ENCODE measurements at regions not wholly inside any gene's neighbourhood (a gene's known extent, or its start where the extent isn't known, plus 50 kb on each side); places are given as distances from the start of the nearest gene placed in this dataset.

DNA sequence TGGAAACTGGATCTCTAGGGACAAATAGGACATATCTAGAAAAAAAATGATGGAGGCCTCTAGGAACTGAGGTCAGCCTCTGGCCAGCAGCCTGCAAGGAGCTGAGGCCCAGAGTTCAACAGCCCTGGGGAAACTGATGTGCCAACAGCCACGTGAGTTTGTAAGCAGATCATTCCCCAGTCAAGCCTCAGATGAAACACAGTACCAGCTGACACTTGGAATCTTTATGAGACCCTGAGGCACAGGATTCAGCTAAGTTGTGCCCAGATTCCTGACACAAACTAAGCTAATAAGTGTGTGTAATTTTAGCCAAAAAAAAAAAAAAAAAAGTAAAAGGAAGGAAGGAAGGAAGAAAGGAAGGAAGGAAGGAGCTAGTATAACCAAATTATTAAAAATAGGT, 1059.8 kb upstream of the MAP3K7 start:
- Histone ChIP-seq H3K36me3 (no peaks in the 10 kb centered on the region), H3K4me3 (no peak overlapping the region), H3K27ac (no peak overlapping the region), H3K4me1 (no peaks in the 10 kb centered on the region), H3K27me3 (no peaks in the 10 kb centered on the region), H3K9me3 (no peaks in the 10 kb centered on the region)
- DNase-seq (no peak), ATAC-seq (ENCODE audit: low FRiP score in 2 of 2) (no peak)
- 33 to 53% methylated on average over 1 of the region's 1 CpG for WGBS, 2 donors
- TF ChIP-seq EP300 (IDR thresholded peaks at IDR 0.05) = no peak
- no peak for TF ChIP-seq POLR2AphosphoS5 (IDR thresholded peaks at IDR 0.05)
- TF ChIP-seq, protein P1, sequence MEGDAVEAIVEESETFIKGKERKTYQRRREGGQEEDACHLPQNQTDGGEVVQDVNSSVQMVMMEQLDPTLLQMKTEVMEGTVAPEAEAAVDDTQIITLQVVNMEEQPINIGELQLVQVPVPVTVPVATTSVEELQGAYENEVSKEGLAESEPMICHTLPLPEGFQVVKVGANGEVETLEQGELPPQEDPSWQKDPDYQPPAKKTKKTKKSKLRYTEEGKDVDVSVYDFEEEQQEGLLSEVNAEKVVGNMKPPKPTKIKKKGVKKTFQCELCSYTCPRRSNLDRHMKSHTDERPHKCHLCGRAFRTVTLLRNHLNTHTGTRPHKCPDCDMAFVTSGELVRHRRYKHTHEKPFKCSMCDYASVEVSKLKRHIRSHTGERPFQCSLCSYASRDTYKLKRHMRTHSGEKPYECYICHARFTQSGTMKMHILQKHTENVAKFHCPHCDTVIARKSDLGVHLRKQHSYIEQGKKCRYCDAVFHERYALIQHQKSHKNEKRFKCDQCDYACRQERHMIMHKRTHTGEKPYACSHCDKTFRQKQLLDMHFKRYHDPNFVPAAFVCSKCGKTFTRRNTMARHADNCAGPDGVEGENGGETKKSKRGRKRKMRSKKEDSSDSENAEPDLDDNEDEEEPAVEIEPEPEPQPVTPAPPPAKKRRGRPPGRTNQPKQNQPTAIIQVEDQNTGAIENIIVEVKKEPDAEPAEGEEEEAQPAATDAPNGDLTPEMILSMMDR (IDR thresholded peaks at IDR 0.05) = no peak
- TF ChIP-seq POLR2A (IDR thresholded peaks at IDR 0.05) = no peak

GRCh38 chr6:91645811-91646210, 1058.9 kb upstream of the MAP3K7 start:
- no peak overlapping the region for H3K27ac ChIP-seq
- DNase-seq (no peak), ATAC-seq (ENCODE audit: low FRiP score in 2 of 2) (no peak)
- H3K27me3 ChIP-seq = no peaks in the 10 kb centered on the region
- H3K36me3 ChIP-seq = no peaks in the 10 kb centered on the region
- no peak overlapping the region for H3K4me3 ChIP-seq
- no peak for TF ChIP-seq POLR2A (IDR thresholded peaks at IDR 0.05)
- no peak for TF ChIP-seq EP300 (IDR thresholded peaks at IDR 0.05)
- no peak for TF ChIP-seq POLR2AphosphoS5 (IDR thresholded peaks at IDR 0.05)
- TF ChIP-seq, protein P1 (IDR thresholded peaks at IDR 0.05) = no peak
- 61 to 75% methylated on average over 2 of the region's 2 CpGs for WGBS, 2 donors
- H3K4me1 ChIP-seq = no peaks in the 10 kb centered on the region
- H3K9me3 ChIP-seq = no peaks in the 10 kb centered on the region

- H3K27ac ChIP-seq = no peak overlapping the region
- H3K9me3 ChIP-seq = no peaks in the 10 kb centered on the region
- no peak overlapping the region for H3K4me3 ChIP-seq
- H3K27me3 ChIP-seq = no peaks in the 10 kb centered on the region
- no peaks in the 10 kb centered on the region for H3K36me3 ChIP-seq
- WGBS, 2 donors = 70 to 71% methylated on average over 1 of the region's 1 CpG
- TF ChIP-seq EP300 (IDR thresholded peaks at IDR 0.05) (no peak), POLR2A (IDR thresholded peaks at IDR 0.05) (no peak), POLR2AphosphoS5 (IDR thresholded peaks at IDR 0.05) (no peak)
- TF ChIP-seq, protein P1 (IDR thresholded peaks at IDR 0.05) = no peak
- DNase-seq (no peak), ATAC-seq (ENCODE audit: low FRiP score in 2 of 2) (no peak)
- no peaks in the 10 kb centered on the region for H3K4me1 ChIP-seq
Measured at GRCh38 chr6:91637217-91637616, 1050.3 kb upstream of the MAP3K7 start.

DNA sequence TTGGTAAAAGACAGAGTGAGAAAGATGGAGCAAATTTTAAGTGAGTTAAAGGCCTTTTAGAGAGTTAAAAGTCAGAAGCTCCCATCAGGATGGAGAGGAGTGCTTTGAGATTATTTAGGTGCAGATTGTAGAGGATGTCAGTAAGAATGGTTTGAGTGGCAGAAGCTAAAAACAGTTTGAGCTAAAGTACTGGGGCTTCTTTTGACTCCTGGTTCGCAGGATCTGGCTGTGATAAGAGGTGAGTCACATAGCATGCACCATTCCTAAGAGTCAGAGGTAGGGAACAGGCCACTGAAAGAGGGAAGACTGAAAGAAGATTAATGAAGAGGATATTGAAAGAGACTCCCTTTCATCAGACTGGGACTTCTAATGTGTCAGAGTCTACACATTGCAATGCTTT, 1047.9 kb upstream of the MAP3K7 start:
- Histone ChIP-seq H3K4me1 (no peaks in the 10 kb centered on the region), H3K9me3 (no peaks in the 10 kb centered on the region), H3K27me3 (no peaks in the 10 kb centered on the region), H3K27ac (no peak overlapping the region), H3K36me3 (no peaks in the 10 kb centered on the region), H3K4me3 (no peak overlapping the region)
- TF ChIP-seq EP300 (IDR thresholded peaks at IDR 0.05) = no peak
- TF ChIP-seq, protein P1 (IDR thresholded peaks at IDR 0.05) = no peak
- no peak for TF ChIP-seq POLR2AphosphoS5 (IDR thresholded peaks at IDR 0.05)
- no peak for TF ChIP-seq POLR2A (IDR thresholded peaks at IDR 0.05)
- no peak for DNase-seq
- no peak for ATAC-seq (ENCODE audit: low FRiP score in 2 of 2)
- 50 to 61% methylated on average over 1 of the region's 1 CpG for WGBS, 2 donors

GRCh38 chr6:91633374-91634111, 1046.7 kb upstream of the MAP3K7 start:
- Histone ChIP-seq H3K27ac (no peak overlapping the region), H3K4me3 (no peak overlapping the region), H3K9me3 (no peaks in the 10 kb centered on the region), H3K4me1 (no peaks in the 10 kb centered on the region), H3K27me3 (no peaks in the 10 kb centered on the region), H3K36me3 (no peaks in the 10 kb centered on the region)
- DNase-seq (no peak), ATAC-seq (ENCODE audit: low FRiP score in 2 of 2) (no peak)
- TF ChIP-seq POLR2AphosphoS5 (IDR thresholded peaks at IDR 0.05) (no peak), EP300 (IDR thresholded peaks at IDR 0.05) (no peak), POLR2A (IDR thresholded peaks at IDR 0.05) (no peak)
- TF ChIP-seq, protein P1 (IDR thresholded peaks at IDR 0.05) = no peak
- 75 to 80% methylated on average over 8 of the region's 8 CpGs for WGBS, 2 donors

All from upper lobe of left lung (tissue), 6 donors.